ENCODE measurements at regions not wholly inside any gene's neighbourhood (a gene's known extent, or its start where the extent isn't known, plus 50 kb on each side); places are given as distances from the start of the nearest gene placed in this dataset.

GRCh38 chr2:235149736-235150135, 197.9 kb downstream of the SH3BP4 start:
- TF ChIP-seq CTCF (IDR thresholded peaks at IDR 0.05; ENCODE audit: low read length), result no peak
- TF ChIP-seq EZH2 (optimal IDR thresholded peaks at IDR 0.05; ENCODE audit: low read depth, low read length), result no peak

All from MM.1S (cell line).